ENCODE measurements at regions not wholly inside any gene's neighbourhood (a gene's known extent, or its start where the extent isn't known, plus 50 kb on each side); places are given as distances from the start of the nearest gene placed in this dataset.

DNA sequence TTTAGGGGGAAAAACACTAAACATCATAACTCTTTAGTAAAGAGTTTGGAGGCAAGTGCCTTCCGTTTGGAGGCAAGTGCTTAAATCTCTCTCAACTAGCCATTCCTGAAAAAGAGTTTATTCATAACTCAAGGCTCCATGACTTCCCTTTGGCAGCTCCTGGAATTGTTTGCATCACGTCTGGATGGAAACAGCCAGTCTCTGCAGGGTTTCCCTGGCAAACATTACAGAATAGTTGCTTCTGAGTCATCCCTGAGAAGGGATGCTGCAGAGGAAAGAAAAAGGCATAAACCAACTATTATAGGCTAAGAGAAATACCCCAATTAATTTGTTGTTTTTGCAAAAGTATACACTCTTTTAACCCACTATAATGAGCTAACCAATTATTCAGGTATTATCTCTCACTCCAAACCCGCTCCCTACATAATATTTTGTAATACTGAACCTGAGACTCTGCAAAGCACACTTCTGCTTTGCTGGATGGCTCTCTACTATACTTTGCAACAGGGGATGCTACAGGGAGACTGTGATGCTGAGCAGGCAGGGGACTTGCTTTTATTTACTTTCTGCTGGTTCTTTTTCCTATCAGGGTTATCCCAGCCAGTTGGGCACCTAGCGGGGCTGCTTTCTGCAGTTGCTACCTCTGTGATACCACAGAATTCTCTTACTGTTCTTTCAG, 497.7 kb downstream of the FUT8 start:
- Mint-ChIP-seq H3K4me1 (peaks cover 15% of the 10 kb centered on the region), H3K4me3 (no peak overlapping the region), H3K27me3 (ENCODE audit: insufficient read depth, low read depth, poor library complexity) (peaks cover 8% of the 10 kb centered on the region), H3K27ac (no peak overlapping the region), H3K36me3 (ENCODE audit: low read depth) (no peaks in the 10 kb centered on the region), H3K9me3 (no peaks in the 10 kb centered on the region)
- no peak for DNase-seq (ENCODE audit: low spot score)
- Histone ChIP-seq H3K4me2 (no peak overlapping the region), H3F3A (replicated peaks; ENCODE audit: low read depth) (no peaks in the 10 kb centered on the region), H3K4me3 (no peak overlapping the region), H3K9me2 (ENCODE audit: insufficient read depth) (no peaks in the 10 kb centered on the region), H4K20me1 (replicated peaks; ENCODE audit: insufficient read depth) (no peaks in the 10 kb centered on the region), H3K4me1 (ENCODE audit: insufficient read depth) (no peaks in the 10 kb centered on the region), H3K79me2 (replicated peaks; ENCODE audit: insufficient read depth) (no peaks in the 10 kb centered on the region), H3K36me3 (ENCODE audit: insufficient read depth) (no peaks in the 10 kb centered on the region), H3K27me3 (ENCODE audit: insufficient read depth) (no peaks in the 10 kb centered on the region), H2AFZ (peak overlapping the region; percentile 56; the same call in 1 of the 2 replicates), H3K27ac (ENCODE audit: low read depth) (no peak overlapping the region)
- ATAC-seq = no peak
- TF ChIP-seq EZH2phosphoT487 (IDR thresholded peaks at IDR 0.05; ENCODE audit: unreplicated experiment) (no peak), EZH2 (IDR thresholded peaks at IDR 0.05; ENCODE audit: low read depth, unreplicated experiment) (no peak), REST (IDR thresholded peaks at IDR 0.05; ENCODE audit: unreplicated experiment) (no peak), CTCF (conservative IDR thresholded peaks at IDR 0.05; ENCODE audit: low read depth in 2 of 2) (no peak)
- TF ChIP-seq, protein P1, sequence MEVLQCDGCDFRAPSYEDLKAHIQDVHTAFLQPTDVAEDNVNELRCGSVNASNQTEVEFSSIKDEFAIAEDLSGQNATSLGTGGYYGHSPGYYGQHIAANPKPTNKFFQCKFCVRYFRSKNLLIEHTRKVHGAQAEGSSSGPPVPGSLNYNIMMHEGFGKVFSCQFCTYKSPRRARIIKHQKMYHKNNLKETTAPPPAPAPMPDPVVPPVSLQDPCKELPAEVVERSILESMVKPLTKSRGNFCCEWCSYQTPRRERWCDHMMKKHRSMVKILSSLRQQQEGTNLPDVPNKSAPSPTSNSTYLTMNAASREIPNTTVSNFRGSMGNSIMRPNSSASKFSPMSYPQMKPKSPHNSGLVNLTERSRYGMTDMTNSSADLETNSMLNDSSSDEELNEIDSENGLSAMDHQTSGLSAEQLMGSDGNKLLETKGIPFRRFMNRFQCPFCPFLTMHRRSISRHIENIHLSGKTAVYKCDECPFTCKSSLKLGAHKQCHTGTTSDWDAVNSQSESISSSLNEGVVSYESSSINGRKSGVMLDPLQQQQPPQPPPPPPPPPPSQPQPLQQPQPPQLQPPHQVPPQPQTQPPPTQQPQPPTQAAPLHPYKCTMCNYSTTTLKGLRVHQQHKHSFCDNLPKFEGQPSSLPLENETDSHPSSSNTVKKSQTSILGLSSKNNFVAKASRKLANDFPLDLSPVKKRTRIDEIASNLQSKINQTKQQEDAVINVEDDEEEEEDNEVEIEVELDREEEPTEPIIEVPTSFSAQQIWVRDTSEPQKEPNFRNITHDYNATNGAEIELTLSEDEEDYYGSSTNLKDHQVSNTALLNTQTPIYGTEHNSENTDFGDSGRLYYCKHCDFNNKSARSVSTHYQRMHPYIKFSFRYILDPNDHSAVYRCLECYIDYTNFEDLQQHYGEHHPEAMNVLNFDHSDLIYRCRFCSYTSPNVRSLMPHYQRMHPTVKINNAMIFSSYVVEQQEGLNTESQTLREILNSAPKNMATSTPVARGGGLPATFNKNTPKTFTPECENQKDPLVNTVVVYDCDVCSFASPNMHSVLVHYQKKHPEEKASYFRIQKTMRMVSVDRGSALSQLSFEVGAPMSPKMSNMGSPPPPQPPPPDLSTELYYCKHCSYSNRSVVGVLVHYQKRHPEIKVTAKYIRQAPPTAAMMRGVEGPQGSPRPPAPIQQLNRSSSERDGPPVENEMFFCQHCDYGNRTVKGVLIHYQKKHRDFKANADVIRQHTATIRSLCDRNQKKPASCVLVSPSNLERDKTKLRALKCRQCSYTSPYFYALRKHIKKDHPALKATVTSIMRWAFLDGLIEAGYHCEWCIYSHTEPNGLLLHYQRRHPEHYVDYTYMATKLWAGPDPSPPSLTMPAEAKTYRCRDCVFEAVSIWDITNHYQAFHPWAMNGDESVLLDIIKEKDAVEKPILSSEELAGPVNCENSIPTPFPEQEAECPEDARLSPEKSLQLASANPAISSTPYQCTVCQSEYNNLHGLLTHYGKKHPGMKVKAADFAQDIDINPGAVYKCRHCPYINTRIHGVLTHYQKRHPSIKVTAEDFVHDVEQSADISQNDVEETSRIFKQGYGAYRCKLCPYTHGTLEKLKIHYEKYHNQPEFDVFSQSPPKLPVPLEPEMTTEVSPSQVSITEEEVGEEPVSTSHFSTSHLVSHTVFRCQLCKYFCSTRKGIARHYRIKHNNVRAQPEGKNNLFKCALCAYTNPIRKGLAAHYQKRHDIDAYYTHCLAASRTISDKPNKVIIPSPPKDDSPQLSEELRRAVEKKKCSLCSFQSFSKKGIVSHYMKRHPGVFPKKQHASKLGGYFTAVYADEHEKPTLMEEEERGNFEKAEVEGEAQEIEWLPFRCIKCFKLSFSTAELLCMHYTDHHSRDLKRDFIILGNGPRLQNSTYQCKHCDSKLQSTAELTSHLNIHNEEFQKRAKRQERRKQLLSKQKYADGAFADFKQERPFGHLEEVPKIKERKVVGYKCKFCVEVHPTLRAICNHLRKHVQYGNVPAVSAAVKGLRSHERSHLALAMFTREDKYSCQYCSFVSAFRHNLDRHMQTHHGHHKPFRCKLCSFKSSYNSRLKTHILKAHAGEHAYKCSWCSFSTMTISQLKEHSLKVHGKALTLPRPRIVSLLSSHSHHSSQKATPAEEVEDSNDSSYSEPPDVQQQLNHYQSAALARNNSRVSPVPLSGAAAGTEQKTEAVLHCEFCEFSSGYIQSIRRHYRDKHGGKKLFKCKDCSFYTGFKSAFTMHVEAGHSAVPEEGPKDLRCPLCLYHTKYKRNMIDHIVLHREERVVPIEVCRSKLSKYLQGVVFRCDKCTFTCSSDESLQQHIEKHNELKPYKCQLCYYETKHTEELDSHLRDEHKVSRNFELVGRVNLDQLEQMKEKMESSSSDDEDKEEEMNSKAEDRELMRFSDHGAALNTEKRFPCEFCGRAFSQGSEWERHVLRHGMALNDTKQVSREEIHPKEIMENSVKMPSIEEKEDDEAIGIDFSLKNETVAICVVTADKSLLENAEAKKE (CRISPR knock-in tag; IDR thresholded peaks at IDR 0.05) = no peak
